ENCODE measurements at regions not wholly inside any gene's neighbourhood (a gene's known extent, or its start where the extent isn't known, plus 50 kb on each side); places are given as distances from the start of the nearest gene placed in this dataset.

GRCh38 chr3:102593812-102594602, 159.2 kb downstream of the ZPLD1 start:
- TF ChIP-seq EP300 (IDR thresholded peaks at IDR 0.05) (no peak), CTCF (IDR thresholded peaks at IDR 0.05) (no peak)
